ENCODE measurements at regions not wholly inside any gene's neighbourhood (a gene's known extent, or its start where the extent isn't known, plus 50 kb on each side); places are given as distances from the start of the nearest gene placed in this dataset.
"Not testable (repeated sequence)": the region's sequence is repeated elsewhere in the genome, so short reads cannot be mapped to it uniquely, and the experiment has no call there.

- no peak for DNase-seq
Measured at GRCh38 chr16:64085296-64085695, 1036.6 kb downstream of the CDH11 start.

- DNase-seq, result no peak
Measured at GRCh38 chr16:64084706-64085105, 1037.2 kb downstream of the CDH11 start.

GRCh38 chr16:64083428-64084129 is 1038.3 kb downstream of the CDH11 start:
- no peak for DNase-seq

GRCh38 chr16:64077242-64077641 is 1044.6 kb downstream of the CDH11 start:
- DNase-seq, result no peak

GRCh38 chr16:64074706-64075105 is 1047.2 kb downstream of the CDH11 start:
- DNase-seq, result no peak

GRCh38 chr16:64072131-64072730 is 1049.6 kb downstream of the CDH11 start:
- not testable (repeated sequence) for DNase-seq

GRCh38 chr16:64065523-64065922 is 1056.3 kb downstream of the CDH11 start:
- no peak for DNase-seq

GRCh38 chr16:64061621-64062020 is 1060.2 kb downstream of the CDH11 start:
- DNase-seq, result no peak

- no peak for DNase-seq
Measured at GRCh38 chr16:64060631-64061030, 1061.2 kb downstream of the CDH11 start.

GRCh38 chr16:64058685-64059084 is 1063.2 kb downstream of the CDH11 start:
- no peak for DNase-seq

GRCh38 chr16:64051824-64052223 is 1070.0 kb downstream of the CDH11 start:
- DNase-seq, result no peak

- no peak for DNase-seq
Measured at GRCh38 chr16:64047878-64048277, 1074.0 kb downstream of the CDH11 start.

- no peak for DNase-seq
Measured at GRCh38 chr16:64047207-64047606, 1074.7 kb downstream of the CDH11 start.

GRCh38 chr16:64035337-64035736 is 1086.5 kb downstream of the CDH11 start:
- DNase-seq, result no peak

GRCh38 chr16:64019339-64019738 is 1102.5 kb downstream of the CDH11 start:
- DNase-seq, result no peak

- DNase-seq, result no peak
Measured at GRCh38 chr16:64017796-64018195, 1104.1 kb downstream of the CDH11 start.

- no peak for DNase-seq
Measured at GRCh38 chr16:64013856-64014255, 1108.0 kb downstream of the CDH11 start.

GRCh38 chr16:64012166-64012565 is 1109.7 kb downstream of the CDH11 start:
- no peak for DNase-seq

GRCh38 chr16:64011650-64012049 is 1110.2 kb downstream of the CDH11 start:
- DNase-seq, result no peak

GRCh38 chr16:64008131-64008530 is 1113.7 kb downstream of the CDH11 start:
- no peak for DNase-seq

- no peak for DNase-seq
Measured at GRCh38 chr16:64004116-64004515, 1117.7 kb downstream of the CDH11 start.

- DNase-seq, result no peak
Measured at GRCh38 chr16:63995025-63995424, 1126.8 kb downstream of the CDH11 start.

- no peak for DNase-seq
Measured at GRCh38 chr16:63983401-63983800, 1138.5 kb downstream of the CDH11 start.

GRCh38 chr16:63982741-63983140 is 1139.1 kb downstream of the CDH11 start:
- no peak for DNase-seq

GRCh38 chr16:63982110-63982509 is 1139.8 kb downstream of the CDH11 start:
- DNase-seq, result no peak

All from GF-D8 (cell line).